ENCODE measurements at regions not wholly inside any gene's neighbourhood (a gene's known extent, or its start where the extent isn't known, plus 50 kb on each side); places are given as distances from the start of the nearest gene placed in this dataset.

GRCh38 chr13:88162076-88162702, 491.0 kb downstream of the SLITRK5 start:
- Histone ChIP-seq H3K79me2 (ENCODE audit: low read length) (no peaks in the 10 kb centered on the region), H3K4me2 (ENCODE audit: low read length) (no peak overlapping the region), H3K4me1 (ENCODE audit: low read length) (no peaks in the 10 kb centered on the region), H3K9ac (ENCODE audit: low read length) (no peak overlapping the region), H3K27ac (ENCODE audit: low read length) (no peak overlapping the region), H3K27me3 (ENCODE audit: low read depth, low read length) (no peaks in the 10 kb centered on the region), H3K4me3 (ENCODE audit: low read length) (no peak overlapping the region), H2AFZ (ENCODE audit: low read depth, low read length) (no peak overlapping the region), H3K9me3 (ENCODE audit: insufficient read depth, low read length) (no peaks in the 10 kb centered on the region), H3K36me3 (replicated peaks; ENCODE audit: low read depth, low read length) (no peaks in the 10 kb centered on the region), H4K20me1 (ENCODE audit: insufficient read depth, low read length) (no peaks in the 10 kb centered on the region)
- no peak for TF ChIP-seq CTCF (IDR thresholded peaks at IDR 0.05; ENCODE audit: low read depth, low read length)
- no peak for TF ChIP-seq EZH2phosphoT487 (IDR thresholded peaks at IDR 0.05; ENCODE audit: low read depth)

- Histone ChIP-seq H3K79me2 (ENCODE audit: low read length) (no peaks in the 10 kb centered on the region), H3K36me3 (replicated peaks; ENCODE audit: low read depth, low read length) (peaks cover 4% of the 10 kb centered on the region), H3K27me3 (ENCODE audit: low read depth, low read length) (no peaks in the 10 kb centered on the region), H3K4me1 (ENCODE audit: low read length) (peaks cover 16% of the 10 kb centered on the region), H3K9ac (ENCODE audit: low read length) (no peak overlapping the region), H3K9me3 (ENCODE audit: insufficient read depth, low read length) (no peaks in the 10 kb centered on the region), H3K27ac (ENCODE audit: low read length) (no peak overlapping the region), H4K20me1 (ENCODE audit: insufficient read depth, low read length) (no peaks in the 10 kb centered on the region), H3K4me3 (ENCODE audit: low read length) (no peak overlapping the region), H3K4me2 (ENCODE audit: low read length) (no peak overlapping the region), H2AFZ (ENCODE audit: low read depth, low read length) (no peak overlapping the region)
- TF ChIP-seq EZH2phosphoT487 (IDR thresholded peaks at IDR 0.05; ENCODE audit: low read depth) (no peak), CTCF (IDR thresholded peaks at IDR 0.05; ENCODE audit: low read depth, low read length) (no peak)
Observed at GRCh38 chr13:88176231-88176630, 505.1 kb downstream of the SLITRK5 start.

GRCh38 chr13:88183440-88183839, 512.3 kb downstream of the SLITRK5 start:
- no peak overlapping the region for H3K4me2 ChIP-seq (ENCODE audit: low read length)
- peaks cover 4% of the 10 kb centered on the region for H3K36me3 ChIP-seq (replicated peaks; ENCODE audit: low read depth, low read length)
- no peak overlapping the region for H2AFZ ChIP-seq (ENCODE audit: low read depth, low read length)
- no peak overlapping the region for H3K4me3 ChIP-seq (ENCODE audit: low read length)
- no peaks in the 10 kb centered on the region for H3K27me3 ChIP-seq (ENCODE audit: low read depth, low read length)
- no peaks in the 10 kb centered on the region for H4K20me1 ChIP-seq (ENCODE audit: insufficient read depth, low read length)
- TF ChIP-seq EZH2phosphoT487 (IDR thresholded peaks at IDR 0.05; ENCODE audit: low read depth) (no peak), CTCF (IDR thresholded peaks at IDR 0.05; ENCODE audit: low read depth, low read length) (no peak)
- no peaks in the 10 kb centered on the region for H3K79me2 ChIP-seq (ENCODE audit: low read length)
- H3K4me1 ChIP-seq (ENCODE audit: low read length) = peaks cover 6% of the 10 kb centered on the region; the same call in 1 of the 2 replicates
- no peak overlapping the region for H3K27ac ChIP-seq (ENCODE audit: low read length)
- H3K9me3 ChIP-seq (ENCODE audit: insufficient read depth, low read length) = no peaks in the 10 kb centered on the region
- H3K9ac ChIP-seq (ENCODE audit: low read length) = no peak overlapping the region

GRCh38 chr13:88188986-88189385, 517.8 kb downstream of the SLITRK5 start:
- Histone ChIP-seq H3K9me3 (ENCODE audit: insufficient read depth, low read length) (no peaks in the 10 kb centered on the region), H3K36me3 (replicated peaks; ENCODE audit: low read depth, low read length) (no peaks in the 10 kb centered on the region)

More at GRCh38 chr13:88188986-88189385, 517.8 kb downstream of the SLITRK5 start:
- no peaks in the 10 kb centered on the region for H3K4me1 ChIP-seq (ENCODE audit: low read length)
- no peak for TF ChIP-seq CTCF (IDR thresholded peaks at IDR 0.05; ENCODE audit: low read depth, low read length)
- no peak for TF ChIP-seq EZH2phosphoT487 (IDR thresholded peaks at IDR 0.05; ENCODE audit: low read depth)
- H3K9ac ChIP-seq (ENCODE audit: low read length) = no peak overlapping the region
- H3K4me3 ChIP-seq (ENCODE audit: low read length) = no peak overlapping the region
- H3K79me2 ChIP-seq (ENCODE audit: low read length) = no peaks in the 10 kb centered on the region
- no peak overlapping the region for H3K27ac ChIP-seq (ENCODE audit: low read length)
- H4K20me1 ChIP-seq (ENCODE audit: insufficient read depth, low read length) = no peaks in the 10 kb centered on the region
- H2AFZ ChIP-seq (ENCODE audit: low read depth, low read length) = no peak overlapping the region
- no peaks in the 10 kb centered on the region for H3K27me3 ChIP-seq (ENCODE audit: low read depth, low read length)
- no peak overlapping the region for H3K4me2 ChIP-seq (ENCODE audit: low read length)

Data from OCI-LY3 (cell line).